ENCODE measurements at regions not wholly inside any gene's neighbourhood (a gene's known extent, or its start where the extent isn't known, plus 50 kb on each side); places are given as distances from the start of the nearest gene placed in this dataset.

GRCh38 chr9:18233776-18234445, 240.0 kb upstream of the ADAMTSL1 start:
- TF ChIP-seq CTCF (IDR thresholded peaks at IDR 0.05) (no peak), POLR2A (IDR thresholded peaks at IDR 0.05) (no peak)
